Tibial artery (tissue), 4 donors: ENCODE measurements at regions not wholly inside any gene's neighbourhood (a gene's known extent, or its start where the extent isn't known, plus 50 kb on each side); places are given as distances from the start of the nearest gene placed in this dataset.

Experiments used
- DNase-seq, 2 donors: peaks; one replicate each; pipeline ENCODE4 v3.0.0-alpha.2; 2019
- H3K27ac ChIP-seq, 2 donors: fragments of 200-600 bp; sonication (generic) in 1 of 2; 1 replicate in 1 of 2; 2 replicates in 1 of 2; pipeline ENCODE4 v1.5.1; 2018 to 2019; ENCODE audit warnings: mild to moderate bottlenecking in 1 of 2
- H3K27me3 ChIP-seq, 2 donors: fragments of 200-600 bp; sonication (generic) in 1 of 2; one replicate each; pipeline versions ENCODE4 v1.5.1 to v1.6.0; 2016 to 2019
- H3K36me3 ChIP-seq, 3 donors: fragments of 200-600 bp; sonication (generic) in 2 of 3; one replicate each; pipeline ENCODE4 v1.5.1; 2016 to 2019; ENCODE audit warnings: mild to moderate bottlenecking in 2 of 3
- H3K4me1 ChIP-seq, 4 donors: fragments of 200-600 bp; sonication (generic) in 2 of 4; 1 replicate in 3 of 4; 2 replicates in 1 of 4; pipeline ENCODE4 v1.5.1; 2016 to 2019
- H3K4me3 ChIP-seq, 2 donors: fragments of 200-600 bp; sonication (generic) in 1 of 2; 1 replicate in 1 of 2; 2 replicates in 1 of 2; pipeline ENCODE4 v1.5.1; 2018 to 2019; ENCODE audit warnings: mild to moderate bottlenecking in 2 of 2
- H3K9me3 ChIP-seq, 3 donors: fragments of 200-600 bp; sonication (generic) in 1 of 3; one replicate each; pipeline ENCODE4 v1.5.1; 2016 to 2019
- CTCF ChIP-seq, 2 experiments: fragments of 200-600 bp in 1 of 2; fragments of 450-650 bp in 1 of 2; IDR thresholded peaks; one replicate each; pipeline ENCODE4 v1.5.1; 2017 to 2019; ENCODE audit warnings: antibody characterized with exemption in 2 of 2, mild to moderate bottlenecking in 1 of 2, moderate library complexity in 1 of 2
- intact Hi-C: fragments of 100-400 bp; cut with DNase I; formaldehyde crosslinking; loops from one replicate; pipeline ENCODE4 v1.15.0; 2023; ENCODE audit warnings: low total_unique reads

GRCh38 chr1:218752126-218752525 lies 407.0 kb downstream of the TGFB2 start:
- H3K4me1 ChIP-seq: no peaks in the 10 kb centered on the region
- no peak for DNase-seq
- no peaks in the 10 kb centered on the region for H3K27me3 ChIP-seq
- H3K4me3 ChIP-seq: no peak overlapping the region
- TF ChIP-seq CTCF (IDR thresholded peaks at IDR 0.05): no peak
- no peak overlapping the region for H3K27ac ChIP-seq
- H3K9me3 ChIP-seq: no peaks in the 10 kb centered on the region
- intact Hi-C loops: no loop called here
- no peaks in the 10 kb centered on the region for H3K36me3 ChIP-seq

- DNase-seq: no peak
- Histone ChIP-seq H3K4me1 (no peaks in the 10 kb centered on the region), H3K27me3 (no peaks in the 10 kb centered on the region), H3K27ac (no peak overlapping the region), H3K4me3 (no peak overlapping the region), H3K36me3 (no peaks in the 10 kb centered on the region), H3K9me3 (no peaks in the 10 kb centered on the region)
- intact Hi-C loops: no loop called here
- no peak for TF ChIP-seq CTCF (IDR thresholded peaks at IDR 0.05)
Measured at GRCh38 chr1:218754477-218754876, 409.3 kb downstream of the TGFB2 start.

GRCh38 chr1:218755128-218755527 lies 410.0 kb downstream of the TGFB2 start:
- no peak for TF ChIP-seq CTCF (IDR thresholded peaks at IDR 0.05)
- no peaks in the 10 kb centered on the region for H3K9me3 ChIP-seq
- DNase-seq: no peak

GRCh38 chr1:218759795-218760194 lies 413.9 kb upstream of the LYPLAL1 start:
- H3K4me3 ChIP-seq: no peak overlapping the region
- intact Hi-C loops: no loop called here
- no peaks in the 10 kb centered on the region for H3K9me3 ChIP-seq
- DNase-seq: no peak
- no peaks in the 10 kb centered on the region for H3K36me3 ChIP-seq
- TF ChIP-seq CTCF (IDR thresholded peaks at IDR 0.05): no peak
- no peaks in the 10 kb centered on the region for H3K27me3 ChIP-seq
- H3K27ac ChIP-seq: no peak overlapping the region
- no peaks in the 10 kb centered on the region for H3K4me1 ChIP-seq

More at GRCh38 chr1:218755128-218755527, 410.0 kb downstream of the TGFB2 start:
- H3K4me3 ChIP-seq: no peak overlapping the region
- no peaks in the 10 kb centered on the region for H3K4me1 ChIP-seq
- no peaks in the 10 kb centered on the region for H3K36me3 ChIP-seq
- intact Hi-C loops: no loop called here
- H3K27me3 ChIP-seq: no peaks in the 10 kb centered on the region
- no peak overlapping the region for H3K27ac ChIP-seq

GRCh38 chr1:218760601-218761570 lies 412.8 kb upstream of the LYPLAL1 start:
- no peak for TF ChIP-seq CTCF (IDR thresholded peaks at IDR 0.05)

More at GRCh38 chr1:218760601-218761570, 412.8 kb upstream of the LYPLAL1 start:
- H3K4me1 ChIP-seq: no peaks in the 10 kb centered on the region
- no peaks in the 10 kb centered on the region for H3K9me3 ChIP-seq
- H3K27ac ChIP-seq: no peak overlapping the region
- H3K36me3 ChIP-seq: no peaks in the 10 kb centered on the region
- no peak overlapping the region for H3K4me3 ChIP-seq
- no peak for DNase-seq
- H3K27me3 ChIP-seq: no peaks in the 10 kb centered on the region
- intact Hi-C loops: no loop called here
